Sigmoid colon (tissue), 6 donors: ENCODE measurements at regions not wholly inside any gene's neighbourhood (a gene's known extent, or its start where the extent isn't known, plus 50 kb on each side); places are given as distances from the start of the nearest gene placed in this dataset.
"Not testable (repeated sequence)": the region's sequence is repeated elsewhere in the genome, so short reads cannot be mapped to it uniquely, and the experiment has no call there.

Experiments used
- DNase-seq: peaks from one replicate; pipeline ENCODE4 v3.0.0-alpha.2; 2019
- H3K27ac ChIP-seq, 4 donors: fragments of 200-600 bp; sonication (generic); one replicate each; pipeline ENCODE4 v1.5.1; 2016 to 2019; ENCODE audit warnings: mild to moderate bottlenecking in 1 of 4
- H3K27me3 ChIP-seq, 3 donors: fragments of 200-600 bp; sonication (generic); one replicate each; pipeline ENCODE4 v1.5.1; 2019; ENCODE audit warnings: mild to moderate bottlenecking in 1 of 3
- H3K36me3 ChIP-seq, 4 donors: fragments of 200-600 bp; sonication (generic); one replicate each; pipeline ENCODE4 v1.5.1; 2016 to 2019
- H3K4me1 ChIP-seq, 4 donors: fragments of 200-600 bp; sonication (generic); one replicate each; pipeline ENCODE4 v1.5.1; 2017 to 2019
- H3K4me3 ChIP-seq, 4 donors: fragments of 200-600 bp; sonication (generic); one replicate each; pipeline ENCODE4 v1.5.1; 2017 to 2019; ENCODE audit warnings: mild to moderate bottlenecking in 2 of 4, moderate library complexity in 1 of 4
- H3K9me3 ChIP-seq, 4 donors: fragments of 200-600 bp in 3 of 4; sonication (generic) in 3 of 4; one replicate each; pipeline versions ENCODE4 v1.5.1 to v1.6.1; 2013 to 2019
- CTCF ChIP-seq, 4 experiments: fragments of 450-650 bp in 3 of 4; fragments of 200-600 bp in 1 of 4; IDR thresholded peaks; one replicate each; pipeline ENCODE4 v1.5.1; 2016 to 2019; ENCODE audit warnings: antibody characterized with exemption in 4 of 4, mild to moderate bottlenecking in 3 of 4, moderate library complexity in 2 of 4
- EP300 ChIP-seq, 4 donors: sonication (generic); formaldehyde crosslinking; IDR thresholded peaks; one replicate each; pipeline ENCODE4 v1.6.1; 2017; ENCODE audit warnings: antibody characterized with exemption in 4 of 4
- POLR2A ChIP-seq, 2 donors: fragments of 450-650 bp; IDR thresholded peaks; one replicate each; pipeline ENCODE4 v1.6.1; 2016; ENCODE audit warnings: antibody characterized with exemption in 2 of 2, mild to moderate bottlenecking in 2 of 2, moderate library complexity in 2 of 2
- POLR2AphosphoS5 ChIP-seq, 4 donors: sonication (generic); formaldehyde crosslinking; IDR thresholded peaks; one replicate each; pipeline ENCODE4 v1.6.1; 2017; ENCODE audit warnings: antibody characterized with exemption in 4 of 4
- WGBS, 2 donors: extraction: QIAGEN DNeasy Blood & Tissue Kit; methylation state at CpG; one replicate each; pipeline ENCODE4 v1.1.7; 2013; 5-methylcytosine and 5-hydroxymethylcytosine counted together
- intact Hi-C: fragments of 100-400 bp; cut with DNase I; formaldehyde crosslinking; loops from one replicate; pipeline ENCODE4 v1.15.1; 2023
- donor health status: healthy with polysubstance abuse.
- donor health status: healthy.

- H3K4me3 ChIP-seq, result no peak overlapping the region
- no peaks in the 10 kb centered on the region for H3K9me3 ChIP-seq
- no peak for TF ChIP-seq CTCF (IDR thresholded peaks at IDR 0.05)
- TF ChIP-seq POLR2AphosphoS5 (IDR thresholded peaks at IDR 0.05), result no peak
- no peak for TF ChIP-seq EP300 (IDR thresholded peaks at IDR 0.05)
- no peak for TF ChIP-seq POLR2A (IDR thresholded peaks at IDR 0.05)
- no peaks in the 10 kb centered on the region for H3K27me3 ChIP-seq
- no peaks in the 10 kb centered on the region for H3K36me3 ChIP-seq
- no peak overlapping the region for H3K27ac ChIP-seq
- intact Hi-C loops, result no loop called here
- H3K4me1 ChIP-seq, result no peaks in the 10 kb centered on the region
- no peak for DNase-seq
Observed at GRCh38 chrX:66872771-66873170, 233.9 kb upstream of the EDA2R start.

- Histone ChIP-seq H3K4me3 (no peak overlapping the region), H3K27ac (no peak overlapping the region), H3K9me3 (no peaks in the 10 kb centered on the region), H3K27me3 (no peaks in the 10 kb centered on the region), H3K4me1 (no peaks in the 10 kb centered on the region), H3K36me3 (no peaks in the 10 kb centered on the region)
- intact Hi-C loops, result no loop called here
- 40 to 80% methylated on average over 2 of the region's 2 CpGs for WGBS, 2 donors
- TF ChIP-seq POLR2AphosphoS5 (IDR thresholded peaks at IDR 0.05) (no peak), POLR2A (IDR thresholded peaks at IDR 0.05) (no peak), CTCF (IDR thresholded peaks at IDR 0.05) (no peak), EP300 (IDR thresholded peaks at IDR 0.05) (no peak)
- no peak for DNase-seq
Observed at GRCh38 chrX:66863721-66864120, 224.8 kb upstream of the EDA2R start.

- WGBS, 2 donors, result 83 to 86% methylated on average over 1 of the region's 1 CpG
- no peaks in the 10 kb centered on the region for H3K36me3 ChIP-seq
- H3K4me3 ChIP-seq, result no peak overlapping the region
- no peak for DNase-seq
- no peak overlapping the region for H3K27ac ChIP-seq
- TF ChIP-seq POLR2A (IDR thresholded peaks at IDR 0.05) (no peak), CTCF (IDR thresholded peaks at IDR 0.05) (no peak), POLR2AphosphoS5 (IDR thresholded peaks at IDR 0.05) (no peak), EP300 (IDR thresholded peaks at IDR 0.05) (no peak)
- no peaks in the 10 kb centered on the region for H3K4me1 ChIP-seq
- intact Hi-C loops, result no loop called here
- H3K9me3 ChIP-seq, result no peaks in the 10 kb centered on the region
- H3K27me3 ChIP-seq, result no peaks in the 10 kb centered on the region
Observed at GRCh38 chrX:66833426-66833825, 194.5 kb upstream of the EDA2R start.

GRCh38 chrX:66815227-66815626, 176.3 kb upstream of the EDA2R start:
- no peaks in the 10 kb centered on the region for H3K4me1 ChIP-seq
- WGBS, 2 donors, result 13 to 56% methylated on average over 1 of the region's 1 CpG
- intact Hi-C loops, result no loop called here

GRCh38 chrX:66794514-66794913, 155.6 kb upstream of the EDA2R start:
- H3K27me3 ChIP-seq, DNase-seq, H3K27ac ChIP-seq, H3K9me3 ChIP-seq, H3K4me1 ChIP-seq, intact Hi-C loops, H3K4me3 ChIP-seq, H3K36me3 ChIP-seq: not testable (repeated sequence)
- WGBS, 2 donors, result 78 to 85% methylated on average over 5 of the region's 5 CpGs

More at GRCh38 chrX:66815227-66815626, 176.3 kb upstream of the EDA2R start:
- H3K27me3 ChIP-seq, result no peaks in the 10 kb centered on the region
- H3K27ac ChIP-seq, result no peak overlapping the region
- no peaks in the 10 kb centered on the region for H3K9me3 ChIP-seq
- H3K36me3 ChIP-seq, result no peaks in the 10 kb centered on the region
- H3K4me3 ChIP-seq, result no peak overlapping the region
- no peak for DNase-seq
- TF ChIP-seq CTCF (IDR thresholded peaks at IDR 0.05) (no peak), EP300 (IDR thresholded peaks at IDR 0.05) (no peak), POLR2A (IDR thresholded peaks at IDR 0.05) (no peak), POLR2AphosphoS5 (IDR thresholded peaks at IDR 0.05) (no peak)
